GM23338 (cell line): ENCODE measurements at regions not wholly inside any gene's neighbourhood (a gene's known extent, or its start where the extent isn't known, plus 50 kb on each side); places are given as distances from the start of the nearest gene placed in this dataset.

Experiments
- ATAC-seq: fragments of 200-7000 bp; cut with Tn5 transposase; 3 replicates; pipeline ENCODE4 v1.9.1; 2020
- DNase-seq: peaks from one replicate; pipeline ENCODE4 v3.0.0-alpha.2; 2015; ENCODE audit warnings: low spot score
- H2AFZ ChIP-seq: fragments of 200-600 bp; sonication (generic); 2 replicates; pipeline ENCODE4 v1.8.0; 2016; ENCODE audit warnings: antibody characterized with exemption, mild to moderate bottlenecking, moderate library complexity
- H3F3A ChIP-seq: fragments of 200-600 bp; sonication (generic); replicated peaks from 2 replicates; pipeline ENCODE4 v1.8.0; 2017; ENCODE audit warnings: antibody characterized with exemption, mixed run types, low read depth
- H3K27ac ChIP-seq: fragments of 200-600 bp; sonication (generic); 2 replicates; pipeline ENCODE4 v1.6.1; 2016; ENCODE audit warnings: low read depth
- H3K27me3 ChIP-seq: fragments of 200-600 bp; sonication (generic); 2 replicates; pipeline ENCODE4 v1.8.0; 2016; ENCODE audit warnings: mild to moderate bottlenecking, mixed run types, moderate library complexity; ENCODE audit not compliant: insufficient read depth
- H3K36me3 ChIP-seq: fragments of 200-600 bp; sonication (generic); 2 replicates; pipeline ENCODE4 v1.8.0; 2016; ENCODE audit warnings: mild to moderate bottlenecking; ENCODE audit not compliant: insufficient read depth
- H3K4me1 ChIP-seq: fragments of 200-600 bp; sonication (generic); 2 replicates; pipeline ENCODE4 v1.8.0; 2016; ENCODE audit warnings: mild to moderate bottlenecking, moderate library complexity; ENCODE audit not compliant: insufficient read depth
- H3K4me2 ChIP-seq: fragments of 200-600 bp; sonication (generic); 2 replicates; pipeline ENCODE4 v1.7.1; 2017; ENCODE audit warnings: mixed run types
- H3K4me3 ChIP-seq: fragments of 200-600 bp; sonication (generic); 2 replicates; pipeline ENCODE4 v1.6.1; 2016; ENCODE audit warnings: mixed run types
- H3K79me2 ChIP-seq: fragments of 200-600 bp; sonication (generic); replicated peaks from 2 replicates; pipeline ENCODE4 v1.8.0; 2017; ENCODE audit warnings: mild to moderate bottlenecking; ENCODE audit not compliant: insufficient read depth
- H3K9me2 ChIP-seq: fragments of 200-600 bp; sonication (generic); 2 replicates; pipeline ENCODE4 v1.8.0; 2017; ENCODE audit not compliant: insufficient read depth
- H4K20me1 ChIP-seq: fragments of 200-600 bp; sonication (generic); replicated peaks from 2 replicates; pipeline ENCODE4 v1.8.0; 2017; ENCODE audit warnings: mild to moderate bottlenecking; ENCODE audit not compliant: insufficient read depth
- H3K27ac Mint-ChIP-seq: 2 replicates; pipeline ENCODE4 v1.8.0; 2020; ENCODE audit warnings: inconsistent platforms, mild to moderate bottlenecking, moderate library complexity, mixed read lengths
- H3K27me3 Mint-ChIP-seq: 3 replicates; pipeline ENCODE4 v1.8.0; 2022; ENCODE audit warnings: low read depth, mild to moderate bottlenecking, moderate library complexity, mixed read lengths, inconsistent platforms; ENCODE audit not compliant: insufficient read depth, poor library complexity
- H3K36me3 Mint-ChIP-seq: 3 replicates; pipeline ENCODE4 v1.8.0; 2021; ENCODE audit warnings: low read depth, mild to moderate bottlenecking, inconsistent platforms, moderate library complexity, mixed read lengths
- H3K4me1 Mint-ChIP-seq: 3 replicates; pipeline ENCODE4 v1.8.0; 2020; ENCODE audit warnings: mild to moderate bottlenecking, inconsistent platforms, mixed read lengths
- H3K4me3 Mint-ChIP-seq: 3 replicates; pipeline ENCODE4 v1.8.0; 2021; ENCODE audit warnings: moderate library complexity, mild to moderate bottlenecking, inconsistent platforms, mixed read lengths
- H3K9me3 Mint-ChIP-seq: 3 replicates; pipeline ENCODE4 v1.8.0; 2020; ENCODE audit warnings: moderate library complexity, mild to moderate bottlenecking, inconsistent platforms, mixed read lengths
- CREB1 ChIP-seq: fragments of 250-450 bp; sonication (Bioruptor Pico); IDR thresholded peaks from 2 replicates; pipeline ENCODE4 v1.5.0; 2020; ENCODE audit warnings: low read depth, mild to moderate bottlenecking, moderate library complexity
- CTCF ChIP-seq, 2 experiments: fragments of 200-600 bp in 1 of 2; sonication (generic) in 1 of 2; conservative IDR thresholded peaks; 2 replicates each; pipeline versions ENCODE4 v1.5.1 to v1.6.1; 2016 to 2017; ENCODE audit warnings: antibody characterized with exemption in 2 of 2, low read depth in 2 of 2, mild to moderate bottlenecking in 2 of 2, moderate library complexity in 1 of 2
- ETS1 ChIP-seq: IDR thresholded peaks from 2 replicates; pipeline ENCODE4 v1.6.1; 2016; ENCODE audit warnings: antibody characterized with exemption
- EZH2 ChIP-seq: fragments of 200-600 bp; sonication (generic); IDR thresholded peaks from one replicate; pipeline ENCODE4 v1.8.0; 2017; ENCODE audit warnings: antibody characterized with exemption, mild to moderate bottlenecking, low read depth; ENCODE audit not compliant: unreplicated experiment
- JUNB ChIP-seq: IDR thresholded peaks from one replicate; pipeline ENCODE4 v1.6.1; 2016; ENCODE audit warnings: antibody characterized with exemption; ENCODE audit not compliant: unreplicated experiment
- NANOG ChIP-seq: IDR thresholded peaks from 2 replicates; pipeline ENCODE4 v1.6.1; 2016; ENCODE audit warnings: antibody characterized with exemption, borderline replicate concordance
- POLR2AphosphoS5 ChIP-seq: IDR thresholded peaks from 2 replicates; pipeline ENCODE4 v1.6.1; 2016; ENCODE audit warnings: antibody characterized with exemption, low read depth
- REST ChIP-seq: IDR thresholded peaks from one replicate; pipeline ENCODE4 v1.6.1; 2018; ENCODE audit warnings: antibody characterized with exemption; ENCODE audit not compliant: unreplicated experiment
- STAT1 ChIP-seq: IDR thresholded peaks from one replicate; pipeline ENCODE4 v1.6.1; 2016; ENCODE audit warnings: antibody characterized with exemption; ENCODE audit not compliant: unreplicated experiment
- ZNF462 ChIP-seq: fragments of 250-450 bp; sonication (Bioruptor Pico); IDR thresholded peaks from 2 replicates; pipeline ENCODE4 v1.5.0; 2020; ENCODE audit warnings: mild to moderate bottlenecking, moderate library complexity

GRCh38 chr14:62018606-62019005, 256.4 kb downstream of the SNAPC1 start:
- TF ChIP-seq ETS1 (no peak), POLR2AphosphoS5 (no peak), CREB1 (no peak), EZH2 (no peak), ZNF462 (no peak), STAT1 (no peak)
- DNase-seq = no peak
- no peaks in the 10 kb centered on the region for H3K4me1 Mint-ChIP-seq
- Histone ChIP-seq H3K4me3 (no peak overlapping the region), H3K4me2 (no peak overlapping the region), H3K27ac (no peak overlapping the region), H3K4me1 (no peaks in the 10 kb centered on the region), H3K27me3 (no peaks in the 10 kb centered on the region), H3K36me3 (no peaks in the 10 kb centered on the region), H3K9me2 (no peaks in the 10 kb centered on the region), H2AFZ (no peak overlapping the region), H4K20me1 (no peaks in the 10 kb centered on the region), H3K79me2 (no peaks in the 10 kb centered on the region), H3F3A (no peaks in the 10 kb centered on the region)
- no peaks in the 10 kb centered on the region for H3K27me3 Mint-ChIP-seq
- no peak overlapping the region for H3K27ac Mint-ChIP-seq
- H3K4me3 Mint-ChIP-seq = no peak overlapping the region
- ATAC-seq = no peak
- H3K9me3 Mint-ChIP-seq = no peaks in the 10 kb centered on the region; the same call in 2 of the 3 replicates
- no peaks in the 10 kb centered on the region for H3K36me3 Mint-ChIP-seq

- H3K9me3 Mint-ChIP-seq = peaks cover 4% of the 10 kb centered on the region; the same call in 1 of the 3 replicates
- no peak overlapping the region for H3K4me3 ChIP-seq
- H3K27me3 Mint-ChIP-seq = peaks cover 1% of the 10 kb centered on the region
- no peaks in the 10 kb centered on the region for H4K20me1 ChIP-seq
- no peaks in the 10 kb centered on the region for H3F3A ChIP-seq
- no peak overlapping the region for H3K4me3 Mint-ChIP-seq
- no peaks in the 10 kb centered on the region for H3K27me3 ChIP-seq
- H3K79me2 ChIP-seq = no peaks in the 10 kb centered on the region
- H3K27ac ChIP-seq = no peak overlapping the region
- H2AFZ ChIP-seq = no peak overlapping the region
- H3K4me1 Mint-ChIP-seq = no peaks in the 10 kb centered on the region
- H3K36me3 Mint-ChIP-seq = no peaks in the 10 kb centered on the region
- no peak for ATAC-seq
- no peak overlapping the region for H3K27ac Mint-ChIP-seq
- H3K36me3 ChIP-seq = no peaks in the 10 kb centered on the region
- no peaks in the 10 kb centered on the region for H3K4me1 ChIP-seq
- H3K4me2 ChIP-seq = no peak overlapping the region
- DNase-seq = no peak
- no peaks in the 10 kb centered on the region for H3K9me2 ChIP-seq
- TF ChIP-seq REST (no peak), JUNB (no peak), NANOG (no peak), EZH2 (no peak), CTCF (conservative IDR thresholded peaks at IDR 0.05; ENCODE audit: low read depth in 2 of 2) (no peak)
These were observed 265.7 kb downstream of the SNAPC1 start for GRCh38 chr14:62027958-62028357.
